Chondrocyte (in vitro differentiated cells): ENCODE measurements at regions not wholly inside any gene's neighbourhood (a gene's known extent, or its start where the extent isn't known, plus 50 kb on each side); places are given as distances from the start of the nearest gene placed in this dataset.

Source experiments
- DNase-seq: peaks from one replicate; pipeline ENCODE4 v3.0.0; 2021; ENCODE audit warnings: mixed read lengths, low spot score
- H3K27ac Mint-ChIP-seq: one replicate; pipeline ENCODE4 v1.8.0; 2021; ENCODE audit warnings: mild to moderate bottlenecking, moderate library complexity, mixed read lengths; ENCODE audit not compliant: unreplicated experiment
- H3K27me3 Mint-ChIP-seq: 2 replicates; pipeline ENCODE4 v1.8.0; 2021; ENCODE audit warnings: low read depth, mixed read lengths
- H3K36me3 Mint-ChIP-seq: 2 replicates; pipeline ENCODE4 v1.8.0; 2021; ENCODE audit warnings: low read depth, mixed read lengths
- H3K4me1 Mint-ChIP-seq: 2 replicates; pipeline ENCODE4 v1.8.0; 2021; ENCODE audit warnings: low read depth, mild to moderate bottlenecking, mixed read lengths
- H3K4me3 Mint-ChIP-seq: one replicate; pipeline ENCODE4 v1.8.0; 2021; ENCODE audit warnings: mild to moderate bottlenecking, moderate library complexity, mixed read lengths; ENCODE audit not compliant: unreplicated experiment
- H3K9me3 Mint-ChIP-seq: 2 replicates; pipeline ENCODE4 v1.8.0; 2021; ENCODE audit warnings: low read depth, mixed read lengths
- CTCF ChIP-seq: fragments of 200-600 bp; sonication (generic); IDR thresholded peaks from 2 replicates; pipeline ENCODE4 v1.5.0; 2021; ENCODE audit warnings: antibody characterized with exemption, mild to moderate bottlenecking, moderate library complexity

- no peak for DNase-seq
- Mint-ChIP-seq H3K36me3 (no peaks in the 10 kb centered on the region), H3K4me3 (no peak overlapping the region), H3K4me1 (no peaks in the 10 kb centered on the region), H3K27me3 (no peaks in the 10 kb centered on the region), H3K9me3 (peaks cover 42% of the 10 kb centered on the region), H3K27ac (no peak overlapping the region)
- no peak for TF ChIP-seq CTCF
Measured at GRCh38 chr4:189497996-189498395, 442.7 kb upstream of the FRG1 start.

GRCh38 chr4:189498457-189498856 lies 442.2 kb upstream of the FRG1 start:
- DNase-seq = no peak
- H3K9me3 Mint-ChIP-seq = peaks cover 39% of the 10 kb centered on the region
- no peak for TF ChIP-seq CTCF
- H3K4me3 Mint-ChIP-seq = no peak overlapping the region
- no peak overlapping the region for H3K27ac Mint-ChIP-seq
- no peaks in the 10 kb centered on the region for H3K36me3 Mint-ChIP-seq
- no peaks in the 10 kb centered on the region for H3K4me1 Mint-ChIP-seq
- H3K27me3 Mint-ChIP-seq = no peaks in the 10 kb centered on the region

GRCh38 chr4:189499696-189500095 lies 441.0 kb upstream of the FRG1 start:
- Mint-ChIP-seq H3K9me3 (peaks cover 39% of the 10 kb centered on the region), H3K4me1 (no peaks in the 10 kb centered on the region), H3K27ac (no peak overlapping the region), H3K36me3 (no peaks in the 10 kb centered on the region), H3K4me3 (no peak overlapping the region), H3K27me3 (no peaks in the 10 kb centered on the region)
- no peak for TF ChIP-seq CTCF
- DNase-seq = no peak

GRCh38 chr4:189500970-189501369 lies 439.7 kb upstream of the FRG1 start:
- no peaks in the 10 kb centered on the region for H3K36me3 Mint-ChIP-seq
- H3K4me3 Mint-ChIP-seq = no peak overlapping the region
- no peaks in the 10 kb centered on the region for H3K4me1 Mint-ChIP-seq
- H3K27me3 Mint-ChIP-seq = no peaks in the 10 kb centered on the region
- no peak overlapping the region for H3K27ac Mint-ChIP-seq
- no peak for TF ChIP-seq CTCF
- DNase-seq = no peak
- peaks cover 40% of the 10 kb centered on the region for H3K9me3 Mint-ChIP-seq

- no peak for DNase-seq
- Mint-ChIP-seq H3K27me3 (no peaks in the 10 kb centered on the region), H3K27ac (no peak overlapping the region), H3K4me3 (no peak overlapping the region), H3K4me1 (no peaks in the 10 kb centered on the region), H3K9me3 (peaks cover 32% of the 10 kb centered on the region), H3K36me3 (no peaks in the 10 kb centered on the region)
- TF ChIP-seq CTCF = no peak
Measured at GRCh38 chr4:189502841-189503435, 437.7 kb upstream of the FRG1 start.
